ENCODE measurements at regions not wholly inside any gene's neighbourhood (a gene's known extent, or its start where the extent isn't known, plus 50 kb on each side); places are given as distances from the start of the nearest gene placed in this dataset.

DNA sequence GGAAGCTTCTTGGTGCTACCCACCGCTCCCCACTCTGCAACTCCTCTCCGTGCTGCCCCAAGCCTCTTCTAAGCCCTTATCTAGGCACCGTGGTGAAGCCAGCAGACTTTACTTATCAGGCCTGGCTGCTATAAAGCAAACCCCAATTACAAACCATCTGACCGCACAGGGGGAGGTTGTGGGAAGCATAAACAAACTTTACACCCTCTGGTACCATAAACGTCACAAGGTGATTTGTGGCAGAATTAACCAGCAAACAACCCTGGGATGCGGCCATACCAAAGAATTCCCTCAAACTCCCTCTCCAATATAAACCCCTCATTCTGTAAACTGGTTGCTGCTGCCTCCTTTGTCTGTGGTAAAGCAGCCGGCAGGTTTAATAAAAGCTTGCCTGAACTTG lies 55.2 kb downstream of the MAGEC2 start:
- TF ChIP-seq, protein P1, sequence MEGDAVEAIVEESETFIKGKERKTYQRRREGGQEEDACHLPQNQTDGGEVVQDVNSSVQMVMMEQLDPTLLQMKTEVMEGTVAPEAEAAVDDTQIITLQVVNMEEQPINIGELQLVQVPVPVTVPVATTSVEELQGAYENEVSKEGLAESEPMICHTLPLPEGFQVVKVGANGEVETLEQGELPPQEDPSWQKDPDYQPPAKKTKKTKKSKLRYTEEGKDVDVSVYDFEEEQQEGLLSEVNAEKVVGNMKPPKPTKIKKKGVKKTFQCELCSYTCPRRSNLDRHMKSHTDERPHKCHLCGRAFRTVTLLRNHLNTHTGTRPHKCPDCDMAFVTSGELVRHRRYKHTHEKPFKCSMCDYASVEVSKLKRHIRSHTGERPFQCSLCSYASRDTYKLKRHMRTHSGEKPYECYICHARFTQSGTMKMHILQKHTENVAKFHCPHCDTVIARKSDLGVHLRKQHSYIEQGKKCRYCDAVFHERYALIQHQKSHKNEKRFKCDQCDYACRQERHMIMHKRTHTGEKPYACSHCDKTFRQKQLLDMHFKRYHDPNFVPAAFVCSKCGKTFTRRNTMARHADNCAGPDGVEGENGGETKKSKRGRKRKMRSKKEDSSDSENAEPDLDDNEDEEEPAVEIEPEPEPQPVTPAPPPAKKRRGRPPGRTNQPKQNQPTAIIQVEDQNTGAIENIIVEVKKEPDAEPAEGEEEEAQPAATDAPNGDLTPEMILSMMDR (IDR thresholded peaks at IDR 0.05 in 8 of 11, conservative IDR thresholded peaks at IDR 0.05 in 3 of 11), result no peak
- TF ChIP-seq POLR2A (IDR thresholded peaks at IDR 0.05) (no peak), POLR2AphosphoS5 (IDR thresholded peaks at IDR 0.05) (no peak)
